ENCODE measurements at regions not wholly inside any gene's neighbourhood (a gene's known extent, or its start where the extent isn't known, plus 50 kb on each side); places are given as distances from the start of the nearest gene placed in this dataset.

DNA sequence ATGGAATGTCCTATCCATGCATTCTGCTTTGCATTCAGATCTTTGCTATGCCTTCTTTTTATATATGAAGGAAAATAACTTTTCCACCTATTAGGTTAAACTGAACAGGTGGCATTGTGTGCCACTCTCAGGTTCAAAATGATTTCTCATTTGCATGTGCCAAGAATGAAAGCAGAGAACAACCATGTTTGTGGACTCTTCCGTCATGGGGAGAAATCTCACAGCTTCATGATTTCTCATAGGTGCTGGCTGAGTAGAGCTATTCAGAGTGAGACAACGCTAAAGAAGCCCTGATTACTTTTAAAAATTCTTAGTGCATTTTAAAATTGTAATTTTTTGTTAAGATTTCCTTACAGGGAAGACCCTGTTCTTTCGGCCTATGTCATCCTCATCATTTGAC, 472.1 kb downstream of the RASEF start:
- TF ChIP-seq, protein P1, sequence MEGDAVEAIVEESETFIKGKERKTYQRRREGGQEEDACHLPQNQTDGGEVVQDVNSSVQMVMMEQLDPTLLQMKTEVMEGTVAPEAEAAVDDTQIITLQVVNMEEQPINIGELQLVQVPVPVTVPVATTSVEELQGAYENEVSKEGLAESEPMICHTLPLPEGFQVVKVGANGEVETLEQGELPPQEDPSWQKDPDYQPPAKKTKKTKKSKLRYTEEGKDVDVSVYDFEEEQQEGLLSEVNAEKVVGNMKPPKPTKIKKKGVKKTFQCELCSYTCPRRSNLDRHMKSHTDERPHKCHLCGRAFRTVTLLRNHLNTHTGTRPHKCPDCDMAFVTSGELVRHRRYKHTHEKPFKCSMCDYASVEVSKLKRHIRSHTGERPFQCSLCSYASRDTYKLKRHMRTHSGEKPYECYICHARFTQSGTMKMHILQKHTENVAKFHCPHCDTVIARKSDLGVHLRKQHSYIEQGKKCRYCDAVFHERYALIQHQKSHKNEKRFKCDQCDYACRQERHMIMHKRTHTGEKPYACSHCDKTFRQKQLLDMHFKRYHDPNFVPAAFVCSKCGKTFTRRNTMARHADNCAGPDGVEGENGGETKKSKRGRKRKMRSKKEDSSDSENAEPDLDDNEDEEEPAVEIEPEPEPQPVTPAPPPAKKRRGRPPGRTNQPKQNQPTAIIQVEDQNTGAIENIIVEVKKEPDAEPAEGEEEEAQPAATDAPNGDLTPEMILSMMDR (conservative IDR thresholded peaks at IDR 0.05; ENCODE audit: low read depth, low read length): no peak
- TF ChIP-seq EZH2 (IDR thresholded peaks at IDR 0.05; ENCODE audit: low read length, unreplicated experiment) (no peak), EZH2phosphoT487 (IDR thresholded peaks at IDR 0.05; ENCODE audit: borderline replicate concordance, low read length) (no peak)

Data from PC-3 (cell line).